Transverse colon (tissue), 4 donors: ENCODE measurements at regions not wholly inside any gene's neighbourhood (a gene's known extent, or its start where the extent isn't known, plus 50 kb on each side); places are given as distances from the start of the nearest gene placed in this dataset.

Experiments used
- DNase-seq: peaks from one replicate; pipeline ENCODE4 v3.0.0-alpha.2; 2019
- H3K27ac ChIP-seq, 4 donors: fragments of 200-600 bp; sonication (generic); 2 replicates each; pipeline ENCODE4 v1.5.1; 2016 to 2018; ENCODE audit warnings: inconsistent platforms in 4 of 4
- H3K27me3 ChIP-seq: fragments of 200-600 bp; sonication (generic); 2 replicates; pipeline ENCODE4 v1.5.1; 2017; ENCODE audit warnings: inconsistent platforms
- H3K36me3 ChIP-seq, 4 donors: fragments of 200-600 bp; sonication (generic); 2 replicates each; pipeline ENCODE4 v1.5.1; 2017 to 2019; ENCODE audit warnings: inconsistent platforms in 4 of 4
- H3K4me1 ChIP-seq, 4 donors: fragments of 200-600 bp; sonication (generic); 2 replicates each; pipeline ENCODE4 v1.5.1; 2017 to 2020; ENCODE audit warnings: inconsistent platforms in 4 of 4
- H3K4me3 ChIP-seq, 4 donors: fragments of 200-600 bp; sonication (generic); 1 replicate in 1 of 4; 2 replicates in 3 of 4; pipeline versions ENCODE4 v1.5.1 to v1.6.1; 2017 to 2019; ENCODE audit warnings: inconsistent platforms in 4 of 4
- H3K9me3 ChIP-seq, 2 donors: fragments of 200-600 bp; sonication (generic); 2 replicates each; pipeline ENCODE4 v1.5.1; 2017 to 2019; ENCODE audit warnings: inconsistent platforms in 2 of 2
- CTCF ChIP-seq, 5 experiments: fragments of 200-600 bp in 3 of 5; fragments of 450-650 bp in 2 of 5; sonication (generic) in 3 of 5; IDR thresholded peaks; 1 replicate in 2 of 5; 2 replicates in 3 of 5; pipeline ENCODE4 v1.5.1; 2016 to 2017; ENCODE audit warnings: antibody characterized with exemption in 5 of 5, inconsistent platforms in 3 of 5, mild to moderate bottlenecking in 2 of 5, moderate library complexity in 1 of 5
- EP300 ChIP-seq: sonication (generic); formaldehyde crosslinking; IDR thresholded peaks from one replicate; pipeline ENCODE4 v1.6.1; 2017; ENCODE audit warnings: antibody characterized with exemption, low read depth
- POLR2A ChIP-seq: fragments of 450-650 bp; IDR thresholded peaks from one replicate; pipeline ENCODE4 v1.6.1; 2016; ENCODE audit warnings: antibody characterized with exemption, mild to moderate bottlenecking, moderate library complexity
- POLR2AphosphoS5 ChIP-seq, 3 donors: sonication (generic); formaldehyde crosslinking; IDR thresholded peaks; one replicate each; pipeline ENCODE4 v1.6.1; 2016; ENCODE audit warnings: antibody characterized with exemption in 3 of 3
- WGBS, 2 donors: methylation state at CpG; one replicate each; pipeline ENCODE4 v1.1.5; 2018; ENCODE audit warnings: low coverage in 1 of 2; 5-methylcytosine and 5-hydroxymethylcytosine counted together
- in situ Hi-C, 4 donors: fragments of 200-750 bp; cut with MboI; loops; one replicate each; pipeline versions ENCODE4 v1.15.0 to v1.15.1; 2017; ENCODE audit warnings: low sequenced_read_pairs in 3 of 4, low pct_ligation_motif_present in 1 of 4, low pct_unique_long_range_greater_than_20kb in 1 of 4
- intact Hi-C: fragments of 100-400 bp; cut with DNase I; formaldehyde crosslinking; loops from one replicate; pipeline ENCODE4 v1.15.1; 2023; ENCODE audit warnings: low total_unique reads

GRCh38 chr17:72425133-72425793, 304.4 kb downstream of the SOX9 start:
- in situ Hi-C loops, result no loop called here
- Histone ChIP-seq H3K27ac (no peak overlapping the region), H3K9me3 (no peaks in the 10 kb centered on the region), H3K4me1 (peaks cover 9 to 51% (median 35%) of the 10 kb centered on the region in 4 donors), H3K27me3 (no peaks in the 10 kb centered on the region), H3K4me3 (no peak overlapping the region), H3K36me3 (no peaks in the 10 kb centered on the region)
- intact Hi-C loops, result no loop called here
- 83 to 94% methylated on average over 1 to 7 of the region's 7 CpGs for WGBS, 2 donors
- TF ChIP-seq CTCF (IDR thresholded peaks at IDR 0.05), result no peak
- DNase-seq, result no peak

- 80 to 96% methylated on average over 4 to 5 of the region's 5 CpGs for WGBS, 2 donors
- TF ChIP-seq EP300, result no peak
- TF ChIP-seq POLR2A, result no peak
- TF ChIP-seq POLR2AphosphoS5 (IDR thresholded peaks at IDR 0.05), result no peak
- TF ChIP-seq CTCF (IDR thresholded peaks at IDR 0.05), result no peak
- H3K27me3 ChIP-seq, result no peaks in the 10 kb centered on the region
- no peak overlapping the region for H3K4me3 ChIP-seq
- H3K27ac ChIP-seq, result no peak overlapping the region
- no peak for DNase-seq
- H3K36me3 ChIP-seq, result no peaks in the 10 kb centered on the region
- no peaks in the 10 kb centered on the region for H3K9me3 ChIP-seq
- peaks cover 6 to 51% (median 31%) of the 10 kb centered on the region in 4 donors for H3K4me1 ChIP-seq
- intact Hi-C loops, result no loop called here
- in situ Hi-C loops, result no loop called here
Observed at GRCh38 chr17:72425794-72426168, 305.0 kb downstream of the SOX9 start.

GRCh38 chr17:72426321-72426720, 305.5 kb downstream of the SOX9 start:
- Histone ChIP-seq H3K9me3 (no peaks in the 10 kb centered on the region), H3K27me3 (no peaks in the 10 kb centered on the region), H3K4me1 (peaks cover 3 to 52% (median 28%) of the 10 kb centered on the region in 4 donors), H3K27ac (peak overlapping the region in 3 of 4 donors; percentile 74 to 81 (median 76)), H3K4me3 (no peak overlapping the region), H3K36me3 (no peaks in the 10 kb centered on the region)
- in situ Hi-C loops (no loop called here), intact Hi-C loops (no loop called here)
- WGBS, 2 donors, result 92 to 100% methylated on average over 3 to 4 of the region's 4 CpGs
- no peak for TF ChIP-seq POLR2AphosphoS5 (IDR thresholded peaks at IDR 0.05)
- DNase-seq, result no peak

GRCh38 chr17:72426948-72427760, 306.3 kb downstream of the SOX9 start:
- H3K9me3 ChIP-seq, result no peaks in the 10 kb centered on the region
- WGBS, 2 donors, result 49% methylated on average over 7 of the region's 7 CpGs; no CpG with 5 or more reads in 1 of the 2 donors
- H3K4me3 ChIP-seq, result no peak overlapping the region
- intact Hi-C loops, result no loop called here
- no peak for TF ChIP-seq POLR2A
- peak in 2 of 3 donors; percentile 43 to 51 for TF ChIP-seq POLR2AphosphoS5 (IDR thresholded peaks at IDR 0.05)
- peaks cover 3 to 52% (median 30%) of the 10 kb centered on the region in 4 donors for H3K4me1 ChIP-seq
- no peaks in the 10 kb centered on the region for H3K27me3 ChIP-seq
- H3K36me3 ChIP-seq, result no peaks in the 10 kb centered on the region
- in situ Hi-C loops, result no loop called here
- peak overlapping the region; percentile 72 to 81 (median 75) for H3K27ac ChIP-seq
- peak; percentile 88 for DNase-seq

- intact Hi-C loops (no loop called here), in situ Hi-C loops (no loop called here)
- TF ChIP-seq POLR2A, result peak; percentile 11
- no peak for TF ChIP-seq CTCF (IDR thresholded peaks at IDR 0.05)
- TF ChIP-seq EP300, result no peak
- no peak for TF ChIP-seq POLR2AphosphoS5 (IDR thresholded peaks at IDR 0.05)
- Histone ChIP-seq H3K36me3 (no peaks in the 10 kb centered on the region), H3K4me3 (no peak overlapping the region), H3K4me1 (peaks cover 3 to 52% (median 34%) of the 10 kb centered on the region in 4 donors), H3K27me3 (no peaks in the 10 kb centered on the region), H3K27ac (peak overlapping the region; percentile 72 to 81 (median 75)), H3K9me3 (no peaks in the 10 kb centered on the region)
- DNase-seq, result no peak
- WGBS, 2 donors, result 58 to 100% methylated on average over 1 to 5 of the region's 5 CpGs
Observed at GRCh38 chr17:72427761-72428109, 306.9 kb downstream of the SOX9 start.
